HepG2 (cell line): ENCODE measurements at regions not wholly inside any gene's neighbourhood (a gene's known extent, or its start where the extent isn't known, plus 50 kb on each side); places are given as distances from the start of the nearest gene placed in this dataset.

ENCODE experiments used
- ATAC-seq: fragments of 200-7000 bp; cut with Tn5 transposase; 3 replicates; pipeline ENCODE4 v1.9.1; 2020; ENCODE audit warnings: mild to moderate bottlenecking, moderate library complexity
- BruUV-seq: library from RNA; stranded (reverse); fragments of 400-500 nt; replicated peaks from 2 replicates; lab custom pipeline; 2021; lab: Mats Ljungman, UMichigan
- CTCF ChIA-PET: fragments of 300-600 bp; formaldehyde crosslinking; extraction: SDS; loops from one replicate; lab custom pipeline; 2021; ENCODE audit warnings: low total read pairs, inconsistent platforms, low intra/inter-chr PET ratio; lab: Yijun Ruan, JAX
- POLR2A ChIA-PET: fragments of 350-600 bp; sonication (Branson Sonifier 250); formaldehyde crosslinking; loops from one replicate; lab custom pipeline; 2020; ENCODE audit warnings: antibody characterized with exemption, inconsistent platforms; lab: Yijun Ruan, JAX
- DNase-seq: peaks from one replicate; pipeline ENCODE4 v3.0.0-alpha.2; 2015; ENCODE audit warnings: low spot score
- FAIRE-seq: peaks from 3 replicates; lab custom pipeline; 2011; peaks lifted over from hg19 to GRCh38; lab: Jason Lieb, UNC
- H2AFZ ChIP-seq: one replicate; pipeline ENCODE4 v1.6.1; 2011; ENCODE audit warnings: low read length, inconsistent platforms
- H3K27ac ChIP-seq: fragments of 300-600 bp; 3 replicates; pipeline ENCODE4 v1.8.0; 2011; ENCODE audit warnings: mixed run types, mild to moderate bottlenecking, mixed read lengths, low read length, inconsistent platforms; ENCODE audit not compliant: insufficient read depth; ENCODE audit errors: extremely low read length
- H3K27me3 ChIP-seq, 2 experiments: fragments of 200-600 bp in 1 of 2; 2 replicates in 1 of 2; 3 replicates in 1 of 2; pipeline versions ENCODE4 v1.6.0 to v1.8.0; 2011; ENCODE audit warnings: low read length in 2 of 2, mild to moderate bottlenecking in 2 of 2, moderate library complexity in 2 of 2, inconsistent platforms in 1 of 2; ENCODE audit not compliant: insufficient read depth in 2 of 2, control insufficient read depth in 1 of 2
- H3K36me3 ChIP-seq, 2 experiments: fragments of 200-600 bp in 1 of 2; replicated peaks in 1 of 2; 2 replicates in 1 of 2; 3 replicates in 1 of 2; pipeline versions ENCODE4 v1.5.1 to v1.8.0; 2011; ENCODE audit warnings: low read length in 2 of 2, inconsistent platforms in 1 of 2; ENCODE audit not compliant: insufficient read depth in 2 of 2, control insufficient read depth in 1 of 2
- H3K4me1 ChIP-seq: 2 replicates; pipeline ENCODE4 v1.5.1; 2012; ENCODE audit warnings: low read length, inconsistent platforms; ENCODE audit not compliant: insufficient read depth
- H3K4me2 ChIP-seq: 2 replicates; pipeline ENCODE4 v1.6.0; 2011; ENCODE audit warnings: low read depth, low read length, inconsistent platforms
- H3K4me3 ChIP-seq, 3 experiments: fragments of 200-600 bp in 1 of 3; sonication (generic), shearing (Covaris generic) in 1 of 3; replicated peaks in 1 of 3; 2 replicates each; pipeline ENCODE4 v1.5.1; 2011 to 2016; ENCODE audit warnings: low read length in 3 of 3, inconsistent platforms in 2 of 3, low read depth in 2 of 3, mild to moderate bottlenecking in 2 of 3, control low read depth in 1 of 3, mixed read lengths in 1 of 3; ENCODE audit not compliant: insufficient read depth in 1 of 3
- H3K79me2 ChIP-seq: one replicate; pipeline ENCODE4 v1.6.1; 2011; ENCODE audit warnings: low read length, inconsistent platforms; ENCODE audit not compliant: insufficient read depth
- H3K9ac ChIP-seq: 2 replicates; pipeline ENCODE4 v1.6.0; 2011; ENCODE audit warnings: mild to moderate bottlenecking, low read depth, low read length, inconsistent platforms; ENCODE audit not compliant: insufficient read depth
- H3K9me3 ChIP-seq: 2 replicates; pipeline ENCODE4 v1.5.1; 2012; ENCODE audit warnings: mild to moderate bottlenecking, low read length
- H4K20me1 ChIP-seq: 2 replicates; pipeline ENCODE4 v1.6.0; 2011; ENCODE audit warnings: inconsistent platforms, mild to moderate bottlenecking, low read length, moderate library complexity; ENCODE audit not compliant: insufficient read depth
- HDAC2 ChIP-seq: sonication (generic); formaldehyde crosslinking; IDR thresholded peaks from 2 replicates; pipeline ENCODE4 v1.4.0; 2020; ENCODE audit warnings: missing genetic modification reagents
- LCORL ChIP-seq, 2 experiments: fragments of 450-650 bp in 1 of 2; sonication (generic) in 1 of 2; formaldehyde crosslinking in 1 of 2; IDR thresholded peaks; 2 replicates each; pipeline versions ENCODE4 v1.5.0 to v1.6.1; 2017 to 2020; ENCODE audit warnings: antibody characterized with exemption in 1 of 2, missing genetic modification reagents in 1 of 2
- MED8 ChIP-seq: sonication (generic); formaldehyde crosslinking; IDR thresholded peaks from 2 replicates; pipeline ENCODE4 v1.8.1; 2023; ENCODE audit warnings: mild to moderate bottlenecking, missing genetic modification reagents; ENCODE audit not compliant: insufficient replicate concordance
- PPARG ChIP-seq: conservative IDR thresholded peaks from 2 replicates; pipeline ENCODE4 v1.6.1; 2016; ENCODE audit warnings: missing biosample characterization, missing genetic modification reagents
- ZNF205 ChIP-seq: IDR thresholded peaks from 2 replicates; pipeline ENCODE4 v1.6.1; 2018; ENCODE audit warnings: missing biosample characterization, missing genetic modification reagents
- ZNF230 ChIP-seq: sonication (generic); formaldehyde crosslinking; IDR thresholded peaks from 2 replicates; pipeline ENCODE4 v1.4.0; 2020; ENCODE audit warnings: mild to moderate bottlenecking, missing genetic modification reagents
- ZNF24 ChIP-seq: fragments of 450-650 bp; IDR thresholded peaks from 2 replicates; pipeline ENCODE4 v1.6.1; 2017; ENCODE audit warnings: antibody characterized with exemption, mild to moderate bottlenecking
- ZNF367 ChIP-seq: sonication (generic); formaldehyde crosslinking; IDR thresholded peaks from 2 replicates; pipeline ENCODE4 v1.4.0; 2020; ENCODE audit warnings: missing genetic modification reagents, borderline replicate concordance
- ZNF510 ChIP-seq: sonication (generic); formaldehyde crosslinking; IDR thresholded peaks from 2 replicates; pipeline ENCODE4 v1.4.0; 2020; ENCODE audit warnings: low read depth, mild to moderate bottlenecking, missing genetic modification reagents
- ZNF547 ChIP-seq: sonication (generic); formaldehyde crosslinking; IDR thresholded peaks from 2 replicates; pipeline ENCODE4 v1.5.1; 2020; ENCODE audit warnings: mild to moderate bottlenecking, missing genetic modification reagents
- ZNF713 ChIP-seq: sonication (generic); formaldehyde crosslinking; IDR thresholded peaks from 2 replicates; pipeline ENCODE4 v1.4.0; 2020; ENCODE audit warnings: mild to moderate bottlenecking, missing genetic modification reagents
- ZNF724P ChIP-seq: sonication (generic); formaldehyde crosslinking; IDR thresholded peaks from 2 replicates; pipeline ENCODE4 v1.8.0; 2022; ENCODE audit warnings: missing genetic modification reagents, borderline replicate concordance
- WGBS: methylation state at CpG from one replicate; pipeline ENCODE4 v1.1.6; 2017; ENCODE audit warnings: low lambda C conversion rate; 5-methylcytosine and 5-hydroxymethylcytosine counted together
- in situ Hi-C: cut with HindIII; loops from 2 replicates; pipeline ENCODE4 v1.10.0; 2017; ENCODE audit warnings: low pct_unique_long_range_greater_than_20kb; ENCODE audit not compliant: extremely low pct_ligation_motif_present
- intact Hi-C: fragments of 100-400 bp; cut with micrococcal nuclease; formaldehyde crosslinking; loops from one replicate; pipeline ENCODE4 v1.10.0; 2022; ENCODE audit not compliant: unreplicated experiment
- TF ChIP-seq, protein P1 (sequence below): sonication (generic); formaldehyde crosslinking; IDR thresholded peaks from 2 replicates; pipeline ENCODE4 v1.8.0; 2022; ENCODE audit warnings: mild to moderate bottlenecking, missing genetic modification reagents; ENCODE audit not compliant: insufficient replicate concordance
- TF ChIP-seq, protein P2 (sequence below), 2 experiments: sonication (generic) in 1 of 2; formaldehyde crosslinking in 1 of 2; IDR thresholded peaks; 2 replicates each; pipeline versions ENCODE4 v1.4.0 to v1.6.1; 2018 to 2020; ENCODE audit warnings: missing genetic modification reagents in 2 of 2, borderline replicate concordance in 1 of 2, low read depth in 1 of 2, mild to moderate bottlenecking in 1 of 2, missing biosample characterization in 1 of 2
- TF ChIP-seq, protein P3 (sequence below): IDR thresholded peaks from 2 replicates; pipeline ENCODE4 v1.6.1; 2012; ENCODE audit warnings: low read length, improper control_type of control experiment

DNA sequence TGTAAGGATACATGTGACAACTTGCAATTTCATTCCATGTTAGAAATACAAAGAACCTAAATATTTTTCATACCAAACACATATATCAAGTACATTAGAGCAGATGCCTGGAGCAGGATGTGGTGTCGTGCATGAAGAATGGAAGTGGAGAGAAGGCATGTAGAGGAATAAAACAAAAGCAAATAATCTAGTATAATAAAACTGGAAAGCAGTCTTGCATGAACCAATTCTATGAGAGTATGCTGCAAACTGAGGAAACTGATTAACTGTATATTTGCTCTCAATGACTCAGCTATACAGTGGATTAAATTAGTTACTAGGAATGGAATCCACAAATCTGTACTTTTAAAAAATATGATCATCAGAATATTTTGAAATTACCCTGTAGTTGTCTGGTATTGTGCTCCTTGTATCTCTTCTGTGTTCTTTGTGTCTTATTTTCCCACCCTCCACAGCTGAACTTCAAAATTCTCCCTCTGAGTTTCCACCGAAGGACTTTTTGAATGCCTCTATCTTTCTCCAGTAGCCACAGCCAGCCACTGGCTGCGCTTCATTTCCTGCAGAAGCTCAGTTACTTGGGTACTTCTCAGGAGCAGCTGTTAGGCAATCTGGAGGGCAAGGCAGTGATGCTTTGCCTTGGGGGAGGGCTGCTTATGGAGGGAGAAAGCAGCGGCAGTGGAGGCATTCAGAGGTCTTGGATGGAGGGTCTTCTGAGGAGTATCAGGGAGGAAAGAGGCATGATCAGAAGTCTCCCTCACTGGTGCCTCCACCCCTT lies 608.0 kb downstream of the BRINP1 start (continued):
- TF ChIP-seq LCORL (IDR thresholded peaks at IDR 0.05): no peak
- no peak for TF ChIP-seq LCORL (CRISPR knock-in tag; IDR thresholded peaks at IDR 0.05)

DNA sequence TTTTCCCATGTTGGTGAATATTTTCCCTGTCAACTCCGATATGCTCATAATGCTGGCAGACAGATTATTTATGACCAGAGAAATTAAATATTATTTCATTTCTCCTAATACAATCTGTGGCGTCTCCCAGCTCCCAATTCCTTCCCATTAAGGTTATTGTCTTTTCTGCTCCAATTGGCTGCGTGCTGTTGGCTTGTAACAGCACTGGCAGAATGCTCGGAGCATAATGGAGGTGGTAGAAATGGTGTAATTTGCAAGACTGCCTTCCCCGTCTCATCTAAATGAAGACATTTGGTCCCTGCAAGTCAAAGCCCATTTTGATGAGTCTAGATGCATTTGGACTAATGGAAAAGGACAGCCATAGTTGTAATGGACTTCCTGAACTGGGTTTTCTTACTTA lies 601.7 kb downstream of the BRINP1 start:
- under 1% methylated on average over 5 of the region's 5 CpGs for WGBS
- FAIRE-seq: no peak
- TF ChIP-seq MED8 (CRISPR knock-in tag) (no peak), ZNF547 (no peak), ZNF367 (no peak), PPARG (CRISPR knock-in tag) (no peak), ZNF230 (no peak), ZNF724P (CRISPR knock-in tag) (no peak), ZNF24 (no peak), HDAC2 (no peak), ZNF205 (CRISPR knock-in tag) (no peak), ZNF713 (no peak), ZNF510 (no peak)
- TF ChIP-seq, protein P1, sequence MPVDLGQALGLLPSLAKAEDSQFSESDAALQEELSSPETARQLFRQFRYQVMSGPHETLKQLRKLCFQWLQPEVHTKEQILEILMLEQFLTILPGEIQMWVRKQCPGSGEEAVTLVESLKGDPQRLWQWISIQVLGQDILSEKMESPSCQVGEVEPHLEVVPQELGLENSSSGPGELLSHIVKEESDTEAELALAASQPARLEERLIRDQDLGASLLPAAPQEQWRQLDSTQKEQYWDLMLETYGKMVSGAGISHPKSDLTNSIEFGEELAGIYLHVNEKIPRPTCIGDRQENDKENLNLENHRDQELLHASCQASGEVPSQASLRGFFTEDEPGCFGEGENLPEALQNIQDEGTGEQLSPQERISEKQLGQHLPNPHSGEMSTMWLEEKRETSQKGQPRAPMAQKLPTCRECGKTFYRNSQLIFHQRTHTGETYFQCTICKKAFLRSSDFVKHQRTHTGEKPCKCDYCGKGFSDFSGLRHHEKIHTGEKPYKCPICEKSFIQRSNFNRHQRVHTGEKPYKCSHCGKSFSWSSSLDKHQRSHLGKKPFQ (CRISPR knock-in tag): no peak
- TF ChIP-seq, protein P2, sequence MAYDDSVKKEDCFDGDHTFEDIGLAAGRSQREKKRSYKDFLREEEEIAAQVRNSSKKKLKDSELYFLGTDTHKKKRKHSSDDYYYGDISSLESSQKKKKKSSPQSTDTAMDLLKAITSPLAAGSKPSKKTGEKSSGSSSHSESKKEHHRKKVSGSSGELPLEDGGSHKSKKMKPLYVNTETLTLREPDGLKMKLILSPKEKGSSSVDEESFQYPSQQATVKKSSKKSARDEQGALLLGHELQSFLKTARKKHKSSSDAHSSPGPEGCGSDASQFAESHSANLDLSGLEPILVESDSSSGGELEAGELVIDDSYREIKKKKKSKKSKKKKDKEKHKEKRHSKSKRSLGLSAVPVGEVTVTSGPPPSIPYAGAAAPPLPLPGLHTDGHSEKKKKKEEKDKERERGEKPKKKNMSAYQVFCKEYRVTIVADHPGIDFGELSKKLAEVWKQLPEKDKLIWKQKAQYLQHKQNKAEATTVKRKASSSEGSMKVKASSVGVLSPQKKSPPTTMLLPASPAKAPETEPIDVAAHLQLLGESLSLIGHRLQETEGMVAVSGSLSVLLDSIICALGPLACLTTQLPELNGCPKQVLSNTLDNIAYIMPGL (CRISPR knock-in tag; IDR thresholded peaks at IDR 0.05; ENCODE audit: borderline replicate concordance in 1 of 2, low read depth in 1 of 2): no peak
- TF ChIP-seq, protein P3, sequence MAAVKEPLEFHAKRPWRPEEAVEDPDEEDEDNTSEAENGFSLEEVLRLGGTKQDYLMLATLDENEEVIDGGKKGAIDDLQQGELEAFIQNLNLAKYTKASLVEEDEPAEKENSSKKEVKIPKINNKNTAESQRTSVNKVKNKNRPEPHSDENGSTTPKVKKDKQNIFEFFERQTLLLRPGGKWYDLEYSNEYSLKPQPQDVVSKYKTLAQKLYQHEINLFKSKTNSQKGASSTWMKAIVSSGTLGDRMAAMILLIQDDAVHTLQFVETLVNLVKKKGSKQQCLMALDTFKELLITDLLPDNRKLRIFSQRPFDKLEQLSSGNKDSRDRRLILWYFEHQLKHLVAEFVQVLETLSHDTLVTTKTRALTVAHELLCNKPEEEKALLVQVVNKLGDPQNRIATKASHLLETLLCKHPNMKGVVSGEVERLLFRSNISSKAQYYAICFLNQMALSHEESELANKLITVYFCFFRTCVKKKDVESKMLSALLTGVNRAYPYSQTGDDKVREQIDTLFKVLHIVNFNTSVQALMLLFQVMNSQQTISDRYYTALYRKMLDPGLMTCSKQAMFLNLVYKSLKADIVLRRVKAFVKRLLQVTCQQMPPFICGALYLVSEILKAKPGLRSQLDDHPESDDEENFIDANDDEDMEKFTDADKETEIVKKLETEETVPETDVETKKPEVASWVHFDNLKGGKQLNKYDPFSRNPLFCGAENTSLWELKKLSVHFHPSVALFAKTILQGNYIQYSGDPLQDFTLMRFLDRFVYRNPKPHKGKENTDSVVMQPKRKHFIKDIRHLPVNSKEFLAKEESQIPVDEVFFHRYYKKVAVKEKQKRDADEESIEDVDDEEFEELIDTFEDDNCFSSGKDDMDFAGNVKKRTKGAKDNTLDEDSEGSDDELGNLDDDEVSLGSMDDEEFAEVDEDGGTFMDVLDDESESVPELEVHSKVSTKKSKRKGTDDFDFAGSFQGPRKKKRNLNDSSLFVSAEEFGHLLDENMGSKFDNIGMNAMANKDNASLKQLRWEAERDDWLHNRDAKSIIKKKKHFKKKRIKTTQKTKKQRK: no peak

More for the DNA sequence above, 601.7 kb downstream of the BRINP1 start:
- no peak overlapping the region for H3K27ac ChIP-seq
- no peaks in the 10 kb centered on the region for H3K4me1 ChIP-seq
- ChIA-PET CTCF (no interaction called here), POLR2A (no interaction called here)
- intact Hi-C loops (no loop called here), in situ Hi-C loops (no loop called here)
- no peak overlapping the region for H3K4me3 ChIP-seq
- H3K27me3 ChIP-seq: no peaks in the 10 kb centered on the region
- no TSS peak for BruUV-seq
- ATAC-seq (no peak), DNase-seq (no peak)
- H2AFZ ChIP-seq: no peak overlapping the region
- H3K79me2 ChIP-seq: no peaks in the 10 kb centered on the region
- peaks cover 94% of the 10 kb centered on the region for H3K9me3 ChIP-seq
- no peak overlapping the region for H3K4me2 ChIP-seq
- H3K9ac ChIP-seq: no peak overlapping the region
- no peaks in the 10 kb centered on the region for H4K20me1 ChIP-seq
- H3K36me3 ChIP-seq: no peaks in the 10 kb centered on the region
